HG03175 (cell line): ENCODE measurements at regions not wholly inside any gene's neighbourhood (a gene's known extent, or its start where the extent isn't known, plus 50 kb on each side); places are given as distances from the start of the nearest gene placed in this dataset.

ENCODE experiments used
- ATAC-seq: cut with Tn5 transposase; IDR thresholded peaks from one replicate; pipeline ENCODE4 v1.9.1; 2021; ENCODE audit warnings: mild to moderate bottlenecking, moderate library complexity; ENCODE audit not compliant: unreplicated experiment

- ATAC-seq, result no peak
These were observed 418.8 kb downstream of the TLE4 start for GRCh38 chr9:79990536-79990935.

- ATAC-seq, result no peak
These were observed 417.3 kb downstream of the TLE4 start for GRCh38 chr9:79989079-79989478.

GRCh38 chr9:79988126-79988525 is 416.4 kb downstream of the TLE4 start:
- no peak for ATAC-seq

GRCh38 chr9:79986437-79986836 is 414.7 kb downstream of the TLE4 start:
- no peak for ATAC-seq

DNA sequence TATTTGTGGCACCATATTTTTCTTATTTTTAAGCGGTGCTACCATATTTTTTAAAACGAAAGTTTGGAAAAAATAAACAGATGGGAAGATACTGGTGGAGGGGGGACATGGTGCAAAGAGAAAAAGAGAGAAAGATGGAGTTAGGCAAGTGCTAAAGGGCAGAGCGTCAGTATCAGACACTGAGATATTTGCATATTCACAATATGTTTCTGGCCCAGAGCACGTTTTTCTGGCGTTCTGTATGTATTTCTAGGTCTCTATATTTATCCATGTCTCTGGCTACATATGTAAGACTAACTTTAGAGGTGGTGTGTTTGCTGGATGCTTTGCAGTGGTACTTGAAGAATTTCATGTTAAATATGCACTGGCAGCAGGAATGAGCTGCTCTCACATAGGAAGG is 414.0 kb downstream of the TLE4 start:
- no peak for ATAC-seq

GRCh38 chr9:79985264-79985663 is 413.5 kb downstream of the TLE4 start:
- ATAC-seq, result no peak

DNA sequence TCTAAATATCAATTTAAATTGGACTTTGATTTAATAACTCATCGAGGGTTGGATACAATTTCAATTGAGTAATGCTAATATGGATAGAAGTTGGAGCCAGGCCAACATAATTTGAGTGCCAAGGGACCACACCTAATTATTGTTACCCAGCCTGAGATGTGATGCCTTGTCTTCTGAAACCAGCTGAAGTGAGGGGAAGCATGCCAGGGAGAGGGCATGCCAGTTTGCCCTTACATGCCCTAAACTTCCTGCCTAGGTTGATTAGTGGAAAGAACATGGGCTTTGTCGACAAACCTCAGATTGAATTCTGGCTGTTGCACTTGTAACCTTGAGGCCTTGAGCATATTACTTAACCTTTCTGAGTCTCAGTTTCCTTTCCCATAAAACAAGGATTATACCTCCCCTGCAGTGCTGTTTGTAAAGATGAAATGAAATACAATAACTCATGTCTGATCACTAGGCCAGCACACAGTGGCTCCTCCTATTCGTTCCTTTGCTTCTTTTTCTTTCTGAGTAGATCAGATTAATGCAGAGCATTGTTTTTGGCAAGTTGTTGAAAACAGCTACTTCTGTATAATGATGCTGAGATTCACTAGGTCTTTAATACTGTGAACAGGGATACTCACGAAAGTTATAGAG is 412.8 kb downstream of the TLE4 start:
- ATAC-seq, result no peak

- ATAC-seq, result no peak
These were observed 408.7 kb downstream of the TLE4 start for GRCh38 chr9:79980432-79980831.

GRCh38 chr9:79977510-79978197 is 405.9 kb downstream of the TLE4 start:
- ATAC-seq, result no peak

DNA sequence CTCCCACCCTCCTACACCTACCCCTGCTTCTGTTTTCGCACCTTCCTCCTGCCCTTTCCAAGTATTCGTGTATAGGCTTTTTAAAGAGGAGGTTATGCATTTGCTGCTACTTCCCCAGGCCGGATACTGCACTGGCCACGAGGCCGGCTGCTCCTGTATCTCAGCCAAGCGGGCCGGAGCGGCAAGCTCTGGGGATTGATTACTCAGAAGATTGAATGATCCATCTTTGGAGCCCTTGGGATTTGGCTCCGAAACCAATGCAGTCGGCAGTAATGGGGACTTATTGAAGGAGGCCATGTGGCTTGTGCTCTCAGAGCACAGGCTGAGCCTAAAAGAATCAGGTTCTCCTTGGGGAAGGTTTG is 405.3 kb downstream of the TLE4 start:
- no peak for ATAC-seq

DNA sequence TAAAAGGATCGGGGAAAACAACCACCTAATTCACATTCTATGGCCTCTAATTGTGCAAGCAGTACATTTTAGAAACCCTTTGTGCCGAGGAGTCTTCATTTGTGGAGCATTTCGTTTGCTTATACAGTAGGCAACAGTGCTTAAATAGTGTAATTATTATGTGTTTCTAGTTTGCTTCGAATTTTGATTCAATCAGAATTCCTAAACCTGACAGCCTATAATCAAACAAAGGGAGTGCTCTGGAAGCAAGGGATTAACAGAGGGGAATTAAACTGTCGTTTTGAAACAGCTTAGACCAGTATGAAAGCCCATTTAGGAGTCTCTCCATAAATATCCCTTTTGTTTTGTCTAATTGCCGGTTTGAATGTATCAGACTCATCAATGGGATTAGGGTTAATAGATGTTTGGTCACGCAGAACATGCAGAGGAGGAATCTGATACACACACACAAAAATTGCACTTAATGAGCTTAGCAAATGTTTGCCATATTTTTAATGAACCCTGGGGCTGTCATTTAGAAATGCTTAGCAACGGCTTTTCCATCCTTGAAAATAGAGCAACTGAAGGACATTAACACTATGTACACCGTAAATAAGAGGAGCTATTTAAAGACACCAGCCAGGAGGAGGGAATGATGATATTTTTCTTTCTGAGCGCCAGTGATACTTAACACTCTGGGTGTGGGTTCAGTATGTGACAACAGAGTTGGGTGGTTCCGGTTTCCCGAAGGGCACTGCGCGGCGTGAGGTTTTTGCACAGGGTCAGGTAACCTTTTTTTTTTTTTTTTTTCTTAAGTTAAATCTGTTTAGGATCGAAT is 404.7 kb downstream of the TLE4 start:
- ATAC-seq, result no peak

DNA sequence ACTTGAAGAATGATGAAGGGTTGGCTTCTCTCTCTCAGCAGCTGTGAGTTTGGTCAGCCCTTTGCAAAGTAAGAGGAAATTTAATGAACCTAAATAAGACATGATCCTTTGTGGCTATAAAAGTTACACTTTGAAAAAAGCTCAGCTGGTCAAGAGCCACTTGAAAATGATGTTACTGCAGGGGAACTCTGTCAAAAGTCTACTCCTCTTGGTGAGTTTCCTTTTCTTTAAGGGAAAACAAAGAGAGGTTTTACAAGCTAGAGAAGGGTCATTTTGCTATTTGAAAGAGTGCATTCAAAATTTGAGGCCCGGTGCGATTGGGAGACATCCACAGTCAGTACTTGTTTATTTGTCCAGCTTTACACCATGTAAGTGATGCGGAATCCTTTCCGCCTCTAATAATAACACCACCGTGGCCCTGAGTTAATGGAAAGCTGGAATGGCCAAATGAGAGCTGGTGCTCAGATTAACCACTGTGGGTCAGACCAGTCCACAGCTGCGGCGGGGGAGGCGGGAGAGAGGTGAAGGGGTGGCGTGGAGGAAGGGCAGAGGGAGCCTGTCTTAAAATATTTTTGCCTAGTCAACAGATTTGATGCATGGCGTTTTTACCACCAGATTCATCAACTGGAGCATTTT is 404.0 kb downstream of the TLE4 start:
- ATAC-seq, result no peak

DNA sequence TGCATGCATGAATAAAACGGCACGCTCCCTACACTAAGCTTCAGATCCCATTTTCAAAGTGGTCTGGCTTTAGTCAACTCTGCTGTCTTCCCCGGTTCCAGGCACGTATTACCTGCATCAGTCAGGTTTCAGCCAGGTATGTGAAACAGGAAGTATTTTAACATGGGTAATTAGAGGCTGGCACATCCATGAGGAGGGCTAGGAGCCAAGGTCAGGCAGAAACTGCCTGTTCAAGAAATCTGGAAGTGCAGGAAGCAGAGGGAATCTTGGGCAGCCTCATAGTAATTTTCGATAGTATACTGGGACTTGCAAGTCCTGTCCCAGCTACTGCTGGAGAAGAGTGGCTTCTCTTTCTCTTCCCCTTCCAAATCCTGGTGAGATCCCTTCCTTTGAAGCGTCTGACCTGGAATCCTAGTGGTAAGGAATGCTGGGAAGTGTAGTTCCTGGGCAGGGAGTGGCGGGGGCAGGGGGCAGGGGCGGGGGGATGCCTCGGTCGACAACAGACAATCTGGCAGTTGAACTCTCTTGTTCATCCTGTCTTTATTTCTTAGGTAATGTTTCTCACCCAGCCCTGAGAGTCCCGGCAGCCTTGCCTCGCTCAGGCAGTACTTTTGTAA is 403.1 kb downstream of the TLE4 start:
- ATAC-seq, result no peak

GRCh38 chr9:79973627-79974026 is 401.9 kb downstream of the TLE4 start:
- no peak for ATAC-seq

GRCh38 chr9:79970146-79970425 is 398.3 kb downstream of the TLE4 start:
- no peak for ATAC-seq

- ATAC-seq, result no peak
These were observed 397.8 kb downstream of the TLE4 start for GRCh38 chr9:79969393-79970145.

GRCh38 chr9:79968533-79968932 is 396.8 kb downstream of the TLE4 start:
- no peak for ATAC-seq

- no peak for ATAC-seq
These were observed 391.1 kb downstream of the TLE4 start for GRCh38 chr9:79962836-79963235.

DNA sequence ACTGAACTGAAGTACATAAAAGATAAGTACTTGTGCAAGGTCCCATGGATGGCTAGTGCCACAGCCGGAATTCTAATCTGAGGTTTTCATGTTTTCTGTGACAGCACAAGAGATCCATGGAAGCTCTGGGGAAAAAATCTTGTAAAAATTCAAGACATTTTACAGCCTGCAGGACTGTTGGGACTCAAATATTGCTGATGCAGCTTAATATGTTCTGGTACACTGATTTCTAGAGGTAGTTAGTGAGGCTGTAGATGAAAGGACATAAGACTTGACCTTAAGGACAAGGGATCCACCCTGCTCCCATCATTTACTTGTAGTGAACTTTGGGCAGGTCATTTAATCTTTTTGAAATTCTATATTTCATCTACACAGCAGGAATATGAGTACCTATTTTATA is 390.4 kb downstream of the TLE4 start:
- no peak for ATAC-seq

GRCh38 chr9:79955300-79955699 is 383.5 kb downstream of the TLE4 start:
- no peak for ATAC-seq

DNA sequence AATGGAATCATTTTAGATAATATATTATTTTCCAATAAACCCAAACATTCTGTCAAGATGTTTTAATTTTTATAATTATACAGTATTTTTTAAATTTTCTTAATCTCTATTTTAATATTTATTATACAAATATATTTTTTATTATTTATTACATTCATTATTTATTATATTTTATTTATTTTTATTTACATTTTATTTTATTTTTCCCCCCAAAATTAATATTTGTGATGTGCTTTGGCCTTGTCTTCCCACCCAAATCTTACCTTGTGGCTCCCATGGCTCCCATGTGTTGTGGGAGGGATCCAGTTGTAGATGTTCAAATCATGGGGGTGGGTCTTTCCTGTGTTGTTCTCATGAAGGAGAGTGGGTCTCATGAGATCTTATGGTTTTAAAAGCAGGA is 382.1 kb downstream of the TLE4 start:
- ATAC-seq, result no peak
